ENCODE measurements at regions not wholly inside any gene's neighbourhood (a gene's known extent, or its start where the extent isn't known, plus 50 kb on each side); places are given as distances from the start of the nearest gene placed in this dataset.

DNA sequence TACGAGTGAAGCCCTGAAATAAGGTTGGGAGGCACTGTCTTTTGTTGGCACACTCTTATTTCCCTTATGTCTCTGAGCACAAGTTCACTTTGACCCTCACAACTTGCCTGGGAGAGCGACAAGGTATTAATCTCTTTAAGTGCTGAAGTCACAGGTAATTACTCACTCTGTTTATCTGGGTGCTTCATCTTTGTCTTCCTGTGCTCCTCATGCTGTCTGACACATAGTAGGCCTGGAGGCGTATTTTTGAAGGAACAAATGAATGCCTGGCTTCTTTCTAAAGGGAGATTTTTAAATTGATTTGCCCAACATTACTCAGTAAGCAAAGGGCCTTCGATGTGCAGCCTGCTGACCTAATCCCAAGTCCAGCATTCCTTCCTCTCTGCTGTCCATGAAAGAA is 507.1 kb upstream of the TNP1 start:
- TF ChIP-seq, protein P1, sequence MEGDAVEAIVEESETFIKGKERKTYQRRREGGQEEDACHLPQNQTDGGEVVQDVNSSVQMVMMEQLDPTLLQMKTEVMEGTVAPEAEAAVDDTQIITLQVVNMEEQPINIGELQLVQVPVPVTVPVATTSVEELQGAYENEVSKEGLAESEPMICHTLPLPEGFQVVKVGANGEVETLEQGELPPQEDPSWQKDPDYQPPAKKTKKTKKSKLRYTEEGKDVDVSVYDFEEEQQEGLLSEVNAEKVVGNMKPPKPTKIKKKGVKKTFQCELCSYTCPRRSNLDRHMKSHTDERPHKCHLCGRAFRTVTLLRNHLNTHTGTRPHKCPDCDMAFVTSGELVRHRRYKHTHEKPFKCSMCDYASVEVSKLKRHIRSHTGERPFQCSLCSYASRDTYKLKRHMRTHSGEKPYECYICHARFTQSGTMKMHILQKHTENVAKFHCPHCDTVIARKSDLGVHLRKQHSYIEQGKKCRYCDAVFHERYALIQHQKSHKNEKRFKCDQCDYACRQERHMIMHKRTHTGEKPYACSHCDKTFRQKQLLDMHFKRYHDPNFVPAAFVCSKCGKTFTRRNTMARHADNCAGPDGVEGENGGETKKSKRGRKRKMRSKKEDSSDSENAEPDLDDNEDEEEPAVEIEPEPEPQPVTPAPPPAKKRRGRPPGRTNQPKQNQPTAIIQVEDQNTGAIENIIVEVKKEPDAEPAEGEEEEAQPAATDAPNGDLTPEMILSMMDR (IDR thresholded peaks at IDR 0.05; ENCODE audit: insufficient read depth, low read length): no peak
- no peak for DNase-seq (ENCODE audit: low read depth)
- H3K4me3 ChIP-seq (ENCODE audit: low read depth, low read length): no peak overlapping the region

DNA sequence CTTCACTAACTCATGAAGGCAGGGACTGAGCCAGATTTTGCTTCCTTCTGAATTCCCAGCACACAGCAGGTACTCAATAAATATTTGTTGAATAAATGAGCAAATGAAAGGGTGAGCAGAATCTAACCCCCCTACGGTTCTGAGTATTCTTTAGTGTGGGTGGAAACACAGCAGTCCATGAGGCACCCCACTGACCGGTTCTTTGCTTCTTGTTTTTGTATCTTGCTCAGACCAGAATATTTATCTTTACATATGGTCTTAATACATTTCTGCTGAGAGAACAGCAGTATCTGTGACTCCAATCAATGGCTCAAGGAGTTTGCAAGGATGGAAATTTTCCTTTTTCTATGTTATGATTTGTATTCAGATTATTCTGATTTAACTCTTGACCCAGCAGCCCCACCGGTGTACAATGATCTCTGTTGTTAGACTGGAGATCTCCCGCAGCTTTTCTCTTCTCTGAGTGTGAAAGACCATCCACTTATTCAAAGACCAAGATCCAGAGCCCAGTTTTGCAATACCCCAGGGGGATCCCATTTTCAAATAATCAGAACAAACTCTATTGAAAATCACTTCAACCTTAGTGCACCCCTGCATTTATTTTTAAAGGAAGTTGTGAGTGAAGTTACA is 506.5 kb upstream of the TNP1 start:
- no peak overlapping the region for H3K4me3 ChIP-seq (ENCODE audit: low read depth, low read length)
- no peak for DNase-seq (ENCODE audit: low read depth)
- TF ChIP-seq, protein P1 (IDR thresholded peaks at IDR 0.05; ENCODE audit: insufficient read depth, low read length): no peak

- TF ChIP-seq, protein P1 (IDR thresholded peaks at IDR 0.05; ENCODE audit: insufficient read depth, low read length): no peak
- H3K4me3 ChIP-seq (ENCODE audit: low read depth, low read length): no peak overlapping the region
- DNase-seq (ENCODE audit: low read depth): no peak
These were observed 505.8 kb upstream of the TNP1 start for GRCh38 chr2:217365656-217366055.

- TF ChIP-seq, protein P1 (IDR thresholded peaks at IDR 0.05; ENCODE audit: insufficient read depth, low read length): no peak
- DNase-seq (ENCODE audit: low read depth): no peak
- H3K4me3 ChIP-seq (ENCODE audit: low read depth, low read length): no peak overlapping the region
These were observed 504.4 kb upstream of the TNP1 start for GRCh38 chr2:217364224-217364623.

- H3K4me3 ChIP-seq (ENCODE audit: low read depth, low read length): no peak overlapping the region
- DNase-seq (ENCODE audit: low read depth): no peak
- TF ChIP-seq, protein P1 (IDR thresholded peaks at IDR 0.05; ENCODE audit: insufficient read depth, low read length): no peak
These were observed 503.6 kb upstream of the TNP1 start for GRCh38 chr2:217363470-217363869.

- DNase-seq (ENCODE audit: low read depth): no peak
- TF ChIP-seq, protein P1 (IDR thresholded peaks at IDR 0.05; ENCODE audit: insufficient read depth, low read length): no peak
- H3K4me3 ChIP-seq (ENCODE audit: low read depth, low read length): no peak overlapping the region
These were observed 502.8 kb upstream of the TNP1 start for GRCh38 chr2:217362710-217363109.

GRCh38 chr2:217362286-217362685 is 502.4 kb upstream of the TNP1 start:
- TF ChIP-seq, protein P1 (IDR thresholded peaks at IDR 0.05; ENCODE audit: insufficient read depth, low read length): no peak
- no peak for DNase-seq (ENCODE audit: low read depth)
- H3K4me3 ChIP-seq (ENCODE audit: low read depth, low read length): no peak overlapping the region

All from fibroblast of the aortic adventitia (primary cell).